Right ventricle myocardium superior (tissue), 1 donor: ENCODE measurements at regions not wholly inside any gene's neighbourhood (a gene's known extent, or its start where the extent isn't known, plus 50 kb on each side); places are given as distances from the start of the nearest gene placed in this dataset.
"Not testable (repeated sequence)": the region's sequence is repeated elsewhere in the genome, so short reads cannot be mapped to it uniquely, and the experiment has no call there.

Experiments
- ATAC-seq: fragments of 200-7000 bp; cut with Tn5 transposase; one replicate; pipeline ENCODE4 v1.9.1; 2020; ENCODE audit warnings: mild to moderate bottlenecking; ENCODE audit not compliant: poor library complexity
- DNase-seq: peaks from one replicate; pipeline ENCODE4 v3.0.0-alpha.2; 2020
- intact Hi-C: fragments of 100-400 bp; cut with DNase I; formaldehyde crosslinking; loops from one replicate; pipeline ENCODE4 v1.11.2; 2022
- donor health status: DM: no; HTN: yes; CAD: no; lungs with severe emphysema.

GRCh38 chr13:37155613-37156097, 50.2 kb upstream of the CSNK1A1L start:
- ATAC-seq, DNase-seq, intact Hi-C loops: not testable (repeated sequence)
